HG03159 (cell line): ENCODE measurements at regions not wholly inside any gene's neighbourhood (a gene's known extent, or its start where the extent isn't known, plus 50 kb on each side); places are given as distances from the start of the nearest gene placed in this dataset.
"Not testable (repeated sequence)": the region's sequence is repeated elsewhere in the genome, so short reads cannot be mapped to it uniquely, and the experiment has no call there.

Experiments used
- ATAC-seq: cut with Tn5 transposase; IDR thresholded peaks from one replicate; pipeline ENCODE4 v1.9.1; 2021; ENCODE audit warnings: mild to moderate bottlenecking, moderate library complexity; ENCODE audit not compliant: unreplicated experiment

GRCh38 chr2:145555360-145555759, 1035.4 kb upstream of the ZEB2 start:
- no peak for ATAC-seq

DNA sequence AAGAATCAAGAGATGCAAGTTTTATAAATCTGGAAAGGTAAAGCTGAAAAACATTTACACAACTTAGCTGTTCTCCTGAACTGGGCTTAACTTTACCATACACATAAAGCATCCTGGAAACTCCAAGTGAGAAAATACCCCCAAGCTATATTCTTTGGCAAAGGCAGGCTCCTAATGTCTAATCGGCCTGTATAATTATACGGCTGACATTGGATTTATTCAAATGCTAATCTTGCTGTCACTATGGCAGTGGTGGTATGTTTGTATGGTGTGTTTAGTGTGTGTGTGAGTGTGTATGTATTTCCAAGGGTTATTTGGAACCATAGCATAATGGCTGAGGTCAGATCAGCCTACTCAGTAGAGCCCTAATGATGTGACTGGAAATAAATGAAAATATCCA, 1031.8 kb upstream of the ZEB2 start:
- ATAC-seq, result no peak

GRCh38 chr2:145548479-145548878, 1028.6 kb upstream of the ZEB2 start:
- no peak for ATAC-seq

- ATAC-seq, result no peak
Measured at GRCh38 chr2:145547620-145548019, 1027.7 kb upstream of the ZEB2 start.

- no peak for ATAC-seq
Measured at GRCh38 chr2:145546091-145546490, 1026.2 kb upstream of the ZEB2 start.

GRCh38 chr2:145543856-145544255, 1023.9 kb upstream of the ZEB2 start:
- ATAC-seq, result no peak

GRCh38 chr2:145543155-145543554, 1023.2 kb upstream of the ZEB2 start:
- no peak for ATAC-seq

DNA sequence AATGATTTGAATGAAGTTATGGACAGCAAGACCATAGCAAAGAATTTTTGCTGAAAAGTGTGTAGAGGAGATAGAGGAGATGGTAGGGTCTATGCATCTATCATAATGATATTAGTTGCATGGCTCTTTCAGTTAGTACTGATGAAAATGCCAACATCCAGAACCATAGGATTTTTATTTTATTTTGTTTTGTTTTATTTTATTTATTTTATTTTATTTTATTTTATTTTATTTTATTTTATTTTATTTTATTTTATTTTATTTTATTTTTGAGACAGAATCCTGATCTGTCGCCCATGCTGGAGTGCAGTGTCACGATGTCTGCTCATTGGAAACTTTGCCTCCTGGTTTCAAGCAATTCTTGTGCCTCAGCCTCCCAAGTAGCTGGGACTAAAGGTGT, 1021.1 kb upstream of the ZEB2 start:
- ATAC-seq, result no peak

- ATAC-seq, result no peak
Measured at GRCh38 chr2:145538661-145539350, 1018.9 kb upstream of the ZEB2 start.

GRCh38 chr2:145530653-145531052, 1010.7 kb upstream of the ZEB2 start:
- no peak for ATAC-seq

- no peak for ATAC-seq
Measured at GRCh38 chr2:145524836-145525235, 1004.9 kb upstream of the ZEB2 start.

GRCh38 chr2:145524303-145524702, 1004.4 kb upstream of the ZEB2 start:
- ATAC-seq, result no peak

- ATAC-seq, result not testable (repeated sequence)
Measured at GRCh38 chr2:145519254-145519653, 999.3 kb upstream of the ZEB2 start.

GRCh38 chr2:145511946-145512345, 992.0 kb upstream of the ZEB2 start:
- no peak for ATAC-seq

GRCh38 chr2:145503511-145503910, 983.6 kb upstream of the ZEB2 start:
- no peak for ATAC-seq

- no peak for ATAC-seq
Measured at GRCh38 chr2:145501920-145502319, 982.0 kb upstream of the ZEB2 start.

GRCh38 chr2:145495590-145495989, 975.7 kb upstream of the ZEB2 start:
- no peak for ATAC-seq

- no peak for ATAC-seq
Measured at GRCh38 chr2:145494441-145494840, 974.5 kb upstream of the ZEB2 start.

GRCh38 chr2:145488571-145488970, 968.7 kb upstream of the ZEB2 start:
- no peak for ATAC-seq

- ATAC-seq, result no peak
Measured at GRCh38 chr2:145484448-145485097, 964.7 kb upstream of the ZEB2 start.

DNA sequence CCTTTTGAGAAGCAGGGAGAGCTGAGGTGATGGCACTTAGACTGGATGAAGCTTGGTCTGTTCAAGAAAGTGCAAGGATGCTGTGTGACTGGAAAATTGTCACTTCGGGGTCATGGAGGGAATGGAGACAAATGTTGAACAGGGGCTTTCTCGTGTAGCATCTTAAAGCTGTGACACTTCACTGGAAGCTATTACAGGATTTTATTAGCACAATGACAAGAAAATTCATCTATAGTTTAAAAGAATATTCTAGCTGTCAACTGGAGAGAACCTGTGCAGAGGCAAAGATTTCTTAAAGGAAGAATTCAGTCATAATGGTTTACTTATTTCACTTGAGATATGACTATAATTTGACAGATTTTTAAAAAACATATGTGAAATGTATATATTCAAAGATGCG, 963.9 kb upstream of the ZEB2 start:
- no peak for ATAC-seq

GRCh38 chr2:145481334-145481922, 961.5 kb upstream of the ZEB2 start:
- no peak for ATAC-seq
